Fibroblast of upper back skin (primary cell): ENCODE measurements at regions not wholly inside any gene's neighbourhood (a gene's known extent, or its start where the extent isn't known, plus 50 kb on each side); places are given as distances from the start of the nearest gene placed in this dataset.

Experiments
- DNase-seq: peaks from one replicate; pipeline ENCODE4 v3.0.0-alpha.2; 2013

DNA sequence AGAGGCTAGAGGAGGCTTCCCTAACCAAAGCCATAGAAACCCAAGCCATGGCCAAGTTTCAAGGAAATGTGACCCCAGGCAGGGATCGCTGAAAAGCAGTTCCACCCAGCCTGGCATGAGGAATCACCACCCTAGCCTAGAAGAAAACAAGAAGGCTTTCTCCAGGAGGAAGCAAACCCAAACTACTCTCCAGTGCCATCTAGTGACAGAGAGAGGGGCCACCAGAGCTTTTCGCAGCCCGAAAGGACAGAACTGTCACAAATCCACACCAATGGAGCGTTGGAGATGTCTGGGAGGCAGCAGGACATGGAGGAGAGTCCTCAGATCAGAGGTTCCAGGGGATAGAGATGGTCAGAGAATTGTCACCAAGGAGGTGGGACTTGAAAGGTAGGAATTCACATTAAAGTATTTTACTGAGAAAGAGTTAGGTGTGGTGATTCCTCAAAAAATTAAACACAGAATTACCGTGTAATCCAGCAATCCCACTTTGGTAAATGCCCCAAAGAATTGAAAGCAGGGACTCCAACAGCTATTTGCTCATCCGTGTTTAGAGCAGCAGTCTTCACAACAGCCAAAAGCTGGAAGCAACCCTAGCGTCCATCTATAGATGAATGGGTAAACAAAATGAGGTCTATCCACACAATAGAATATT lies 67.3 kb upstream of the NUP50 start:
- DNase-seq: peak; percentile 53

GRCh38 chr22:45097061-45097460 lies 66.7 kb upstream of the NUP50 start:
- DNase-seq: no peak

DNA sequence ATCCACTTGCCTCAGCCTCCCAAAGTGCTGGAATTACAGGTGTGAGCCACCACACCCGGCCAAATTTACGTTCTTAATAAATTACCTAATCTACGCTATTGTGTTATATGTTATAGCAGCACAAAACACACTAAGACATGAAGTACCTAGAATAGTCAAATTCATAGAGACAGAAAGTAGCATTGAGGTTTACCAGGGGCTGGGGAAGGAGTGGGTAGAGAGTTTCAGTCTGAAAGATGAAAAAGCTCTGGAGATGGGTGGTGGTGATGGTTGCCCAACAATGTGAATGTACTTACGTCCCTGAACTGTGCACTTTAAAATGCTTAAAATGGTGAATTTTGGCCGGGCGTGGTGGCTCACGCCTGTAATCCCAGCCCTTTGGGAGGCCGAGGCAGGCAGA lies 65.7 kb upstream of the NUP50 start:
- DNase-seq: no peak

- no peak for DNase-seq
These were observed 63.8 kb upstream of the NUP50 start for GRCh38 chr22:45099961-45100360.

- peak; percentile 67 for DNase-seq
These were observed 62.1 kb upstream of the NUP50 start for GRCh38 chr22:45101515-45102227.

GRCh38 chr22:45102896-45103420 lies 60.8 kb upstream of the NUP50 start:
- no peak for DNase-seq

- no peak for DNase-seq
These were observed 60.0 kb upstream of the NUP50 start for GRCh38 chr22:45103756-45104155.

GRCh38 chr22:45104313-45104712 lies 59.4 kb upstream of the NUP50 start:
- no peak for DNase-seq

- peak; percentile 90 for DNase-seq
These were observed 58.4 kb upstream of the NUP50 start for GRCh38 chr22:45105281-45105702.

- DNase-seq: no peak
These were observed 56.1 kb upstream of the NUP50 start for GRCh38 chr22:45107671-45108070.

GRCh38 chr22:45112136-45112879 lies 51.4 kb upstream of the NUP50 start:
- peak; percentile 36 for DNase-seq
